Smooth muscle cell (in vitro differentiated cells): ENCODE measurements at regions not wholly inside any gene's neighbourhood (a gene's known extent, or its start where the extent isn't known, plus 50 kb on each side); places are given as distances from the start of the nearest gene placed in this dataset.
"Not testable (repeated sequence)": the region's sequence is repeated elsewhere in the genome, so short reads cannot be mapped to it uniquely, and the experiment has no call there.

Source experiments
- DNase-seq: peaks from one replicate; lab custom pipeline; 2025; ENCODE audit not compliant: unreplicated experiment; lab: John Stamatoyannopoulos, UW
- H2AFZ ChIP-seq: fragments of 200-600 bp; sonication (generic); 2 replicates; pipeline ENCODE4 v1.6.0; 2016; ENCODE audit warnings: antibody characterized with exemption, low read depth, mild to moderate bottlenecking
- H3F3A ChIP-seq: fragments of 200-600 bp; sonication (generic); 2 replicates; pipeline ENCODE4 v1.6.0; 2017; ENCODE audit warnings: antibody characterized with exemption, low read depth
- H3K27ac ChIP-seq: fragments of 200-600 bp; sonication (generic); 2 replicates; pipeline ENCODE4 v1.5.1; 2016; ENCODE audit warnings: low read depth, mild to moderate bottlenecking
- H3K27me3 ChIP-seq: fragments of 200-600 bp; sonication (generic); 2 replicates; pipeline ENCODE4 v1.6.1; 2016; ENCODE audit warnings: low read depth, mild to moderate bottlenecking
- H3K36me3 ChIP-seq: fragments of 200-600 bp; sonication (generic); 2 replicates; pipeline ENCODE4 v1.5.1; 2016; ENCODE audit warnings: low read depth
- H3K4me1 ChIP-seq: fragments of 200-600 bp; sonication (generic); 2 replicates; pipeline ENCODE4 v1.5.1; 2016; ENCODE audit warnings: low read depth
- H3K4me2 ChIP-seq: fragments of 200-600 bp; sonication (generic); 2 replicates; pipeline ENCODE4 v1.6.0; 2016; ENCODE audit warnings: mild to moderate bottlenecking
- H3K4me3 ChIP-seq: fragments of 200-600 bp; sonication (generic); 2 replicates; pipeline ENCODE4 v1.5.1; 2016; ENCODE audit warnings: mild to moderate bottlenecking
- H3K79me2 ChIP-seq: fragments of 200-600 bp; sonication (generic); 2 replicates; pipeline ENCODE4 v1.6.0; 2016; ENCODE audit warnings: low read depth, mild to moderate bottlenecking
- H3K9ac ChIP-seq: fragments of 200-600 bp; sonication (generic); 2 replicates; pipeline ENCODE4 v1.6.0; 2016; ENCODE audit warnings: low read depth
- H3K9me3 ChIP-seq: fragments of 200-600 bp; sonication (generic); replicated peaks from 2 replicates; pipeline ENCODE4 v1.5.1; 2016; ENCODE audit warnings: low read depth
- H4K20me1 ChIP-seq: fragments of 200-600 bp; sonication (generic); 2 replicates; pipeline ENCODE4 v1.6.0; 2016; ENCODE audit warnings: low read depth
- CTCF ChIP-seq: fragments of 200-600 bp; sonication (generic); IDR thresholded peaks from 2 replicates; pipeline ENCODE4 v1.5.1; 2017; ENCODE audit warnings: borderline replicate concordance, mild to moderate bottlenecking, antibody characterized with exemption; ENCODE audit not compliant: insufficient read depth, poor library complexity, severe bottlenecking
- WGBS: methylation state at CpG from one replicate; pipeline ENCODE4 v1.1.7; 2016; ENCODE audit warnings: low lambda C conversion rate; 5-methylcytosine and 5-hydroxymethylcytosine counted together

GRCh38 chr4:36590343-36590742 is 308.9 kb downstream of the DTHD1 start:
- H3K36me3 ChIP-seq, result no peaks in the 10 kb centered on the region
- no peak overlapping the region for H3K4me3 ChIP-seq
- H2AFZ ChIP-seq, result no peak overlapping the region
- no peak for TF ChIP-seq CTCF
- no peaks in the 10 kb centered on the region for H4K20me1 ChIP-seq
- DNase-seq, result no peak
- H3K27me3 ChIP-seq, result no peaks in the 10 kb centered on the region
- no peak overlapping the region for H3K27ac ChIP-seq
- no peaks in the 10 kb centered on the region for H3K79me2 ChIP-seq
- no peaks in the 10 kb centered on the region for H3F3A ChIP-seq
- no peaks in the 10 kb centered on the region for H3K9me3 ChIP-seq
- no peak overlapping the region for H3K4me2 ChIP-seq
- H3K9ac ChIP-seq, result no peak overlapping the region
- no peaks in the 10 kb centered on the region for H3K4me1 ChIP-seq

GRCh38 chr4:36601864-36602495 is 320.6 kb downstream of the DTHD1 start:
- H3K9me3 ChIP-seq, result no peaks in the 10 kb centered on the region
- TF ChIP-seq CTCF, result no peak
- no peaks in the 10 kb centered on the region for H3K36me3 ChIP-seq
- DNase-seq, result no peak
- no peaks in the 10 kb centered on the region for H3K4me1 ChIP-seq
- no peaks in the 10 kb centered on the region for H3K27me3 ChIP-seq
- H4K20me1 ChIP-seq, result no peaks in the 10 kb centered on the region
- 88% methylated on average over 3 of the region's 3 CpGs for WGBS
- H3K4me3 ChIP-seq, result no peak overlapping the region
- no peaks in the 10 kb centered on the region for H3K79me2 ChIP-seq
- H3F3A ChIP-seq, result no peaks in the 10 kb centered on the region
- no peak overlapping the region for H3K4me2 ChIP-seq
- no peak overlapping the region for H2AFZ ChIP-seq
- no peak overlapping the region for H3K9ac ChIP-seq
- H3K27ac ChIP-seq, result no peak overlapping the region

- DNase-seq, result no peak
- H3K4me2 ChIP-seq, result no peak overlapping the region
- no peak overlapping the region for H3K9ac ChIP-seq
- H3K4me1 ChIP-seq, result no peaks in the 10 kb centered on the region
- no peak overlapping the region for H3K4me3 ChIP-seq
- H3K27me3 ChIP-seq, result no peaks in the 10 kb centered on the region
- no peaks in the 10 kb centered on the region for H4K20me1 ChIP-seq
- no peak overlapping the region for H2AFZ ChIP-seq
- H3F3A ChIP-seq, result no peaks in the 10 kb centered on the region
- no peaks in the 10 kb centered on the region for H3K79me2 ChIP-seq
- TF ChIP-seq CTCF, result no peak
- no peaks in the 10 kb centered on the region for H3K36me3 ChIP-seq
- H3K27ac ChIP-seq, result no peak overlapping the region
- 96% methylated on average over 1 of the region's 1 CpG for WGBS
- H3K9me3 ChIP-seq, result no peaks in the 10 kb centered on the region
These were observed 328.2 kb downstream of the DTHD1 start for GRCh38 chr4:36609661-36610060.

GRCh38 chr4:36610628-36611027 is 329.2 kb downstream of the DTHD1 start:
- H3K27ac ChIP-seq, result no peak overlapping the region
- H3K79me2 ChIP-seq, result no peaks in the 10 kb centered on the region
- 98% methylated on average over 2 of the region's 2 CpGs for WGBS
- H3K4me1 ChIP-seq, result no peaks in the 10 kb centered on the region
- H3F3A ChIP-seq, result no peaks in the 10 kb centered on the region
- DNase-seq, result no peak
- no peaks in the 10 kb centered on the region for H3K36me3 ChIP-seq
- H3K9ac ChIP-seq, result no peak overlapping the region
- H3K4me2 ChIP-seq, result no peak overlapping the region
- no peak for TF ChIP-seq CTCF
- H4K20me1 ChIP-seq, result no peaks in the 10 kb centered on the region
- no peaks in the 10 kb centered on the region for H3K9me3 ChIP-seq
- H3K27me3 ChIP-seq, result no peaks in the 10 kb centered on the region
- no peak overlapping the region for H3K4me3 ChIP-seq
- H2AFZ ChIP-seq, result no peak overlapping the region

GRCh38 chr4:36613142-36613541 is 331.7 kb downstream of the DTHD1 start:
- WGBS, result 97% methylated on average over 2 of the region's 2 CpGs
- not testable (repeated sequence) for H3K79me2 ChIP-seq, H3K4me3 ChIP-seq, H3K4me1 ChIP-seq, DNase-seq, H3F3A ChIP-seq, H4K20me1 ChIP-seq, H3K9me3 ChIP-seq, H3K9ac ChIP-seq, H3K27me3 ChIP-seq, H3K4me2 ChIP-seq, H2AFZ ChIP-seq, H3K36me3 ChIP-seq, H3K27ac ChIP-seq
